ENCODE measurements at regions not wholly inside any gene's neighbourhood (a gene's known extent, or its start where the extent isn't known, plus 50 kb on each side); places are given as distances from the start of the nearest gene placed in this dataset.

DNA sequence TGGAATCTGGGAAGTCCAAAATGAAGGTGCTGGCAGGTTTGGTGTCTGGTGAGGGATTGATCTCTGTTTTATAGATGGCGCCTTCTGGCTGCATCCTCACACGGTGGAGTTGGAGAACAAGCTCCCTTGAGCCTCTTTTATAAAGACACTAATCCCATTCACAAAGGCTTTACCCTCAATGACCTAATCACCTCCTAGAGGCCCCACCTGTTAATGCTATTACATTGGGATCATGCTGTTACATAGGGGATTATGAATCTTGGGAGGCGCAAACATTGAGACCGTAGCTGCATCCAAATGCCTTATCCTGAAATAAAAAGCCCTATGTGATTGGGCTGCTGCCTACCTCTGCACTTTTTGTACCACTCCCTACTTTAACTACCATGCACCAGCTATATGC lies 197.1 kb upstream of the HMHB1 start:
- no peak for ATAC-seq
- H3K36me3 Mint-ChIP-seq: no peaks in the 10 kb centered on the region
- H3K4me3 Mint-ChIP-seq: no peak overlapping the region
- H3K9me3 Mint-ChIP-seq: no peaks in the 10 kb centered on the region
- H3K27ac Mint-ChIP-seq: no peak overlapping the region
- no peaks in the 10 kb centered on the region for H3K4me1 Mint-ChIP-seq
- H3K27me3 Mint-ChIP-seq: no peaks in the 10 kb centered on the region

DNA sequence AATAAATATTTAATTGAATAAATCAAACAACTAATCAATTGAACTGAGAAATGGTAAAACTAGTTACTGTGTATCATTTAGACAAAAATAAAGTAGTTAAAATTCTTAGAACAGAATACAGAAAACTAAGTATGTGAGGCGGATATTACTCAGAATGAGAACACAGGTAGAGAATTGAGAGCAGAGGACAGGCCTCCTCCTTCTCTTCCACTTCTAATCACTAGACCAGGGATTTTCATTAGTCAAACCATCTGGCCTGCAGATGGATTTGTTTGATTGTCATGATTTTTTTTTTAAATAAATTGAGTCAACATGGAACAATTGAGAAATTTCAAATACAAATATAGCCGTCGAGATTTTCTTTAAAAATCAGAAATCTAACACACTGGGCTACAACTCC lies 198.6 kb upstream of the HMHB1 start:
- Mint-ChIP-seq H3K4me1 (no peaks in the 10 kb centered on the region), H3K36me3 (peaks cover 5% of the 10 kb centered on the region), H3K27me3 (no peaks in the 10 kb centered on the region), H3K9me3 (peaks cover 3% of the 10 kb centered on the region), H3K27ac (no peak overlapping the region), H3K4me3 (no peak overlapping the region)
- no peak for ATAC-seq

DNA sequence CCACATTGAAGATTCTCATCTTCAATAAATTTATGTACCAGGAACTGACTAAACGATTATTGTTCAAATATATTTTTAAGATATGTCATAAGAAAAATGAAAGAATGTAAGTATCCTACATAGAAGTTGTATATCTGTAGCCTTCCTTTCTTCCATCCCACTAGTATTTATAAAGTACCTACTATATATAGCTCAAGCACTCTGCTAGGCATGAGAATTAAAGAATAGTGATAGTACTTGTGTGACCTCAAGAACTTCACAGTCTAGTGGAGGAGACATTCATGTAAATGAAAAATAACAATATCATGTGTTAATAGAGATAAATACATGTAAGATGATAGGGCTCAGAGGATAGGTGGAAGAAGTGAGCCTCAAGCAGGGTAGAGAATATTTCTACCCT lies 201.0 kb upstream of the HMHB1 start:
- Mint-ChIP-seq H3K4me3 (no peak overlapping the region), H3K4me1 (peaks cover 1% of the 10 kb centered on the region), H3K27ac (no peak overlapping the region), H3K36me3 (peaks cover 5% of the 10 kb centered on the region), H3K9me3 (peaks cover 3% of the 10 kb centered on the region), H3K27me3 (no peaks in the 10 kb centered on the region)
- ATAC-seq: no peak

DNA sequence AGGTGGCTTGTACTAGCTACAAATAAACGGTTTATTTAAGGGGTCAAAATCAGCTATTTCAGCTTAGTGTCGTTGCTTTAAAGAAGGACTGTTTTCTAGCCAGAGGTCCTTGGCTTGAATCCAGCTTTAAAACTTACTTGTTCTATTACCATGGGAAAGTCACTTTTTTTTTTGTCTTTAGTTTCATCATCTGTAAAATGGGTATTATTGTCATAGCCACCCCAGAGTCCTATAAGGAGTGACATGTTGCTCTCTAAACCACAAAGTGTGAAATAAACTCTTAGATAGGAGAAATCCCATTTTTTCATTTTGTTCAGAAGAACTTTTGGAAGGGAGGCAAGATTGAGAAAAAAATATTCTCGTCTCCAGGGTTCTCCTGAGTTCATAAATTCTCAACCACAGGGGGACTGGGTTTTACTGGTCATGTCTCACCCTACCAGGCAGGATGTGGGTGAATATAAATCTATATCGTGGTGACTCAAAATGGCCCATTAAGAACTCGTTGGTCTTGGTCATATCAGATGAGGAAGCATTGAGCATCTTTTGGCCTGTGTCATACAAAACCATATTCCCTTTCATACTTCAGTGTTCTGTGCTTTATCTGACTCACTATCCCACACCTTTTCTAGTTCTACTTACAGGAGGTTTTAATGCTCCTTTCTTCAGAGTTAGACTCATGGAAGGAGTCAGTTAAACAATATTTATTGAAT lies 202.7 kb upstream of the NR3C1 start:
- H3K4me1 Mint-ChIP-seq: peaks cover 23% of the 10 kb centered on the region
- no peak overlapping the region for H3K27ac Mint-ChIP-seq
- H3K27me3 Mint-ChIP-seq: no peaks in the 10 kb centered on the region
- H3K4me3 Mint-ChIP-seq: no peak overlapping the region
- peaks cover 3% of the 10 kb centered on the region for H3K9me3 Mint-ChIP-seq
- peak; percentile 68 for ATAC-seq
- H3K36me3 Mint-ChIP-seq: peaks cover 5% of the 10 kb centered on the region

DNA sequence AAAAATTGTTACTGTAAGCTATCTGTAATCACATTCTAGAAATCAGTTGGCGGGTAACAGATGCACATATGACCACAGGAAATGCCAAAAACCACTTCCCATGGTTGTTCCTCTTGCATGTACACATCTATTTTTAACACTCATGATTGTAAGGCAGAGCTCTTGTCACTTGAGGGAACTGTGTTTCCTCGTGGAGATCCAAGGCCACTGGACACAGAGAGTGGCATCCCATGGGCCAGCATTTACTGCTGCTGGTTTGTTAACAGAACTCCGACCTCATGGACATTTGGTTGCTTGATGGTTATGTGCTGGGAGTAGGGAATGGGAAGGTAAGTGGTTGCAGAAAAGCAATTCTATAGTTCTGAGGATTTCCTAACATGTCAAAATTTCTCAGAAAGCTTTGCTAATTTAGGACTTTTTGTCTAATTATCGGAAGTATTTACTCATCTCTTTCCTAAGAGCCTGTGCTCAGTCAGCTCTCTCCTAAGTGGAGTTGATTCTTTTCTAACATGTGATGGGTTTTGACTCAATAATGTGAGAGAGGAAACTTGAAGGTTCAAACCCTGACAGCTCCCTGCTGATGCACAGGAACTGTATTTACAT lies 202.0 kb upstream of the NR3C1 start:
- peak; percentile 53 for ATAC-seq
- Mint-ChIP-seq H3K4me1 (peaks cover 23% of the 10 kb centered on the region), H3K4me3 (no peak overlapping the region)

DNA sequence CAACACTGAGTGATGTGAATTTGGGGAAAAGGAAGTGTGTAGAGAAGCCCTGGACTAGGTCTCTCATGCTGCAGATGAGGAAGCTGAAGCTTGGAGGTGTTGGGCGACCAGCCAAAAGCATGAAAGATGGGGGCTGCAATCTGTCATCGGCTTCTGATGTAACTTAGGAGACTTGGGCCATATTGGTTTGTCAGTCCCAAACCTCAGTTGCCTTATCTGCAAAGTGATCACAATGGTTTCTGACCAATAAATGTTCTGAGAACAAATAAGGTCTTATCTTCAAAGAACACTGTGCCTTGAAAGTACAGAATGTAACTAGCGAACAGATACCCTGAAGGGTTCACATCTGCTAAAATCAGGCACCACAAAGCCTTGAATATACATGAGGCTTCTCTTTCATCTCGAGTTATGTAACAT lies 198.4 kb upstream of the NR3C1 start:
- peaks cover 23% of the 10 kb centered on the region for H3K4me1 Mint-ChIP-seq
- H3K27ac Mint-ChIP-seq: no peak overlapping the region

More for the DNA sequence above, 202.0 kb upstream of the NR3C1 start:
- H3K36me3 Mint-ChIP-seq: peaks cover 5% of the 10 kb centered on the region
- H3K9me3 Mint-ChIP-seq: peaks cover 3% of the 10 kb centered on the region
- H3K27me3 Mint-ChIP-seq: no peaks in the 10 kb centered on the region
- H3K27ac Mint-ChIP-seq: no peak overlapping the region

DNA sequence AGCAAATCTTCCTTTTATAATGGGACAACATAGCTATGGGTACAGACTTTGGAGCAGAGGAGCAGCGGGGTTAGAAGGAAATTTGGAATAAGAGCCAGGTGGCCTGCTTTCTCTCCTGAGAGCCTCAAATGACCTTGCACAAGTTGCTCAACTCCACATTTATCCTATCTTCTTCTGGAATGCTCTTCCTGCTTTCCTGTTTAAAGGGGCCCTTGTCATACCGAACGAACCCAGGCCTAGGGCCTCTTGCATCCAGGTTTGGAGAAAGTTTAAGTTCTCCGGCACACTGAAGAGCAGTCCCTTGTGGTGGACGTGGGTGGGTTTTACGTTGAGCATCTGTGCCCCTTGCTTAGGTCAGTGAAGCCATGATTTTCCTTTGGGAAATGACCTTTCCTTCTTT lies 197.9 kb upstream of the NR3C1 start:
- H3K4me3 Mint-ChIP-seq: no peak overlapping the region
- H3K9me3 Mint-ChIP-seq: no peaks in the 10 kb centered on the region
- peaks cover 23% of the 10 kb centered on the region for H3K4me1 Mint-ChIP-seq
- ATAC-seq: no peak
- no peak overlapping the region for H3K27ac Mint-ChIP-seq
- H3K36me3 Mint-ChIP-seq: no peaks in the 10 kb centered on the region
- no peaks in the 10 kb centered on the region for H3K27me3 Mint-ChIP-seq

More for the DNA sequence above, 198.4 kb upstream of the NR3C1 start:
- no peaks in the 10 kb centered on the region for H3K27me3 Mint-ChIP-seq
- H3K4me3 Mint-ChIP-seq: no peak overlapping the region
- no peak for ATAC-seq
- no peaks in the 10 kb centered on the region for H3K36me3 Mint-ChIP-seq
- H3K9me3 Mint-ChIP-seq: no peaks in the 10 kb centered on the region

DNA sequence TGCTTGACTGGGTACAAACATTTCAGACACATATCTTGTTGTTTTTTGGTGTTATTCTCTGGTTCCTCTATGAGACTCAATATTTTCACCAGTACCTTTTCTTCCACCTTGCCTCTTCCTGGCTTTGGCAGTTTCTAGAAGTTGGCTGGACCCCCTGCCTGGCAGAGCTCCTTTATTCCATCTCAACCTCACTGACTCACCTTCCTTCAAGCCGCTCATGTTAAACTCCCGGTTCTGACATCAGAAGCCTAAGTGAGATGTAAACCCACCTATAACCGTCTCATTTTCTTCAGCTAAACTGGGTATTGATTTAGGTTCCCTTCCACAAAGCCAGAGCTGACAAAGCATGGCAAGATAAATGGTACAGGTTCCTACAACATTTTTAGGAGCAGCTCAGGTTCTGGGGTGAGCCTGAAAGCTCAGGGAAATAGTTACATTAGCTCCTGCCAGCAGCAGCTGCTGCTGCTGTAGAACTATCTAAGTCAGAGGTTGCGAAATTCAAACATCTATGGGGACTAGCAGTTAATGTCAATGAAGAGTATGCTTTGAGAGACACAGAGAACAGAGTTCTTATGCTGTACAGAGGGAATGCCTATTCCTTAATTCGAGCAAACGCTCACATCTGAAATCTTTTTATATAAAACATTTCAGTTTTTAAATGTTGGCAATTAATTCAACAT lies 197.1 kb upstream of the NR3C1 start:
- Mint-ChIP-seq H3K36me3 (no peaks in the 10 kb centered on the region), H3K27me3 (no peaks in the 10 kb centered on the region), H3K27ac (no peak overlapping the region), H3K9me3 (no peaks in the 10 kb centered on the region), H3K4me3 (no peak overlapping the region), H3K4me1 (peaks cover 18% of the 10 kb centered on the region)
- ATAC-seq: no peak

DNA sequence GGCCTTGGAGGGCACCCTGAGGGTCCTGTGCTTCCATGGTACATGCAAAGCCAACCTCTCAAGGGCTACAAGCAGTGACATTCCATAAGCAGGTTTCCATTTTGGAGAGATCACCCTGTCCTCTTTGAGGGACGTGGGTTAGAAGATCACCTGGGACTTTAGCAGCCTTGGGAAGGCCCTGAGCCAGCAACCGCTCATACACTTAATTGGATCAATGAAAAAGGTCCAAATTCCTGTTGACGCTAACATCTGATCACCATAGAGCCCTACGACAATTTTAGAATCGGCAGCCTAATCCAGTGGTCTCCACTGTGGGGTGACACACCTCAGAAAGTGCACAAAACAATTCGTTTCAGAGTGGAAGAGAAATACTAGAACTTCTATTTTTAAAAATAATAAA lies 196.0 kb upstream of the NR3C1 start:
- no peak for ATAC-seq
- no peak overlapping the region for H3K27ac Mint-ChIP-seq
- H3K9me3 Mint-ChIP-seq: no peaks in the 10 kb centered on the region
- H3K4me1 Mint-ChIP-seq: peaks cover 12% of the 10 kb centered on the region
- H3K36me3 Mint-ChIP-seq: no peaks in the 10 kb centered on the region
- H3K4me3 Mint-ChIP-seq: no peak overlapping the region
- no peaks in the 10 kb centered on the region for H3K27me3 Mint-ChIP-seq

DNA sequence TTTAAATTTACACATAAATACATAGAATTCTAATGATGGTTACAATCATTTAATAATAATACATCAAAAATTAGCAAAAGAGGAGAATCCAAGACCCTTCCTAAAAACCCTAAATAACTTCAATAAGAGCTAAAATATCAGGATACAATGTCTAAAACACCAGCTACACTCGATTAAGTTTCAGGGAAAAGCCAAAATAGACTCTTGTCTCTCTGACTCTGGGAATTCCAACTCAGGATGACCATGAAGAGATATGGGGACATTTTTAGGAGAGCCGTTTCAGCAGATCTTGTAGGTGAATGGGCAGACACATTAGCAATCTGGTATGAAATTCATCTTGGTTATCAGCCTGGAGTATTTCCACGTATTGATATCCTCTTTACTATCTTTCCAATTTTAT lies 193.3 kb upstream of the NR3C1 start:
- Mint-ChIP-seq H3K36me3 (no peaks in the 10 kb centered on the region), H3K9me3 (no peaks in the 10 kb centered on the region), H3K27ac (no peak overlapping the region), H3K4me1 (peaks cover 27% of the 10 kb centered on the region), H3K27me3 (no peaks in the 10 kb centered on the region), H3K4me3 (no peak overlapping the region)
- no peak for ATAC-seq

DNA sequence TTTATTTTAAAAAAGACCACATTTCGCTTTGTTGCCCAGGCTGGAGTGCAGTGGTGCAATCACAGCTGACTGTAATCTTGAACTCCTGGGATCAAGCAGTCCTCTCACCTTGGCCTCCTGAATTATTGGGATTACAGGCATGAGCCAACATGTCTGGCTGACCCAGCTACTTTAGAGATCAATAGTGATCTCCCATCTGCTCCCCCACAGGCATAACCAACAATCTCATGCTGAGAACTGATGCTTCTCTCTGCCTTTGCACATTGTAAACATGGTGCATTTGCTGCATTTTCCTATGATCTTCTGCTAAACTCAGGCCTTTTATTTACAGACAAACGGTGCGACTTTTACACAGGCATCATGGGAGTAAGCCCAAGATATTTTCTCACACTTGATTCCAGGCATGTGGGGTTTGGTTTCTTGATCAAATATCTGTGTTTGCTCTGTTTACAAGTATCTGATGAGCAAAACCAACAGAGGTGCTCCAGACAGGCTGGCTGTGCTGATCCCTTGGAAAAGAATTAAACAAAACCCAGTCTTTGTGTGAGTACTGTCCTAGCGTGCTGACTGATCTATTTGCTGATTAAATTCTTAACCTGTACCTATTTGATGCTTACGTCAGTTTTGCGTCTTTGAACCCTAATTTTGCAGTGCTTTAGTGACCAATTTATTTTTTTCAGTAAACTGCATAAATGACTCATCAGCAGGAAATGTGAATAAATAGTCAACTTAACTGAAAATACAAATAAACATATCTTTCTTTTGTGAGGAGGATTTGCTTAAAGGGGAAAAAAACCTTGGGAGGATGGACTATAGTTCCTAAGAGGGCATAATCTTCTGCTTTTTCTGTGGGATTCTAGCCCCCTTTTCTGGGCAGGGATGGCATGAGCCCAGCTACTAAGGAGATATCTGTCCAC lies 191.7 kb upstream of the NR3C1 start:
- H3K9me3 Mint-ChIP-seq: no peaks in the 10 kb centered on the region
- no peak for ATAC-seq

DNA sequence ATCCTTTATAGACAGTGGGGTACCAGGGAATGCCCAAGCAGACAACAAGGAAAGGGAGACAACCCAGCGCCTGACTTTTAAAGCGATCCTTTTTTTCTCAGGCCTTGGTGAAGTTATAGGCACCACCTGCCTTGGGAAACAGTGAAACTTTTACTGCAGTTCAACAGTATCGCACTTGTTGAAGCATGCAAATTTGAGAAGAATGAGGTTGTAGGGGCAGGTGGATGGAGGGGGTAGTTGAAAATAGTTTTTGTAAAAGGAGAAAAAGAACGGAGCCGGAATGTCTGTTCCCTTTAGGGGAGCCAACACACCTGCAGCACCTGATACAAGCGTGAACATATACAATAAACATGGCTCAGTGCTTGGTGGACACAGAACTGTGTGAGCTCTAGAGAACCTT lies 190.2 kb upstream of the NR3C1 start:
- no peak overlapping the region for H3K4me3 Mint-ChIP-seq
- no peaks in the 10 kb centered on the region for H3K9me3 Mint-ChIP-seq
- H3K36me3 Mint-ChIP-seq: no peaks in the 10 kb centered on the region
- no peak overlapping the region for H3K27ac Mint-ChIP-seq
- H3K27me3 Mint-ChIP-seq: no peaks in the 10 kb centered on the region
- no peak for ATAC-seq
- peaks cover 34% of the 10 kb centered on the region for H3K4me1 Mint-ChIP-seq

More for the DNA sequence above, 191.7 kb upstream of the NR3C1 start:
- no peak overlapping the region for H3K27ac Mint-ChIP-seq
- no peaks in the 10 kb centered on the region for H3K27me3 Mint-ChIP-seq
- H3K36me3 Mint-ChIP-seq: no peaks in the 10 kb centered on the region
- no peak overlapping the region for H3K4me3 Mint-ChIP-seq
- H3K4me1 Mint-ChIP-seq: peaks cover 27% of the 10 kb centered on the region

DNA sequence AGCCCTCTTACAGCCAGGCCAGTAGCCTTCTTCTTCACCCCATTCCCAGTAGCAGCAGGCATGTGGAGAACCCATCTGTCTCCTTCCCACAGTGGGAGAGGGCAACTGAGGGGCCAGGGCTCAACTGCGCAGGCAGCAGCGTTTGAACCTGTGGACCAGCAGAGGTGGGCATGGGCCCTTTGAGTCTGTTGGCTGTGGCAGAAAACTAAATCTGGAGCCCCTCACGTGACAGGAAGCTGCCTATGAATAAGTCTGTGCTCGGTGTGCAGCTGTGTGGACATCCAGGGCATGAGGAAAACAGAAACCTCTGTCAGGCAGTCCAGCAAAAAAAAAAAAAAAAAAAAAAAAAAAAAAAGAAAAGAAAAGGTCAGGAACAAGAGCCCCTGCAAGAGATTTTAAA lies 189.2 kb upstream of the NR3C1 start:
- ATAC-seq: peak; percentile 81
- Mint-ChIP-seq H3K27me3 (no peaks in the 10 kb centered on the region), H3K27ac (peak overlapping the region; percentile 58), H3K4me1 (peaks cover 44% of the 10 kb centered on the region), H3K36me3 (no peaks in the 10 kb centered on the region), H3K9me3 (no peaks in the 10 kb centered on the region), H3K4me3 (no peak overlapping the region)

DNA sequence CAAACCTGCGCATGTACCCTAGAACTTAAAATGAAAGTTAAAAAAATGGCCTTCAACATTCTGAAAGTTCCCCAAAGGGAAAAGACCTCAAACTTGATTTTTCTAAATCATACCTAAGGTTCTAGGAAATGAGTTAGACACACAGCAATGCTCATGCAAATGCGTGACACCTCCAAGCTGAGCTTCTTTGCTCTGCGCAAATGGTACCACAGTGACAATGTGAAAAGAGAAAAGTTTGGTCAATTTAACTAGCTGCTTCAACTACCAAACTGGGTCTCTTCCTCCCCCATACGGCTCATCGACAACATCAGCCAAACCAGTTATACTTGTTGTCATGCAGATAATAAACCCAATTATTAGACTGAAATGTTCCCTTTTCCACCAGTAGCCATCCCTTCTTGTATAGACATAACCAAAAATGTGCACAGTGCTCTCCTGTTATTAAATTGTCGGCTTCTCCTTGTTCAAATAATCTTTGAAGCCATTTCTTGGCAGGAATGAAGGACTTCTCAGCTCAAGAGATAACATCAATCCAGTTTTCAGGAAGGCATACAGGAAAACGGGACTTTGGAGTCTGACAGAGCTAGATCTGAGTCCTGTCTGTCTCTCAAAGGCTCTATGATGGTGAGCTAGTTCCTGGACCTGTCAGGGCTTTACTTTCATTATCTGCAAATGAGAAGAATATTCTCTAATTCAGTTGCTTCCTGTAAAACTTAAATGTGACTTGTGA lies 185.6 kb upstream of the NR3C1 start:
- Mint-ChIP-seq H3K27me3 (no peaks in the 10 kb centered on the region), H3K4me1 (peaks cover 45% of the 10 kb centered on the region), H3K36me3 (no peaks in the 10 kb centered on the region), H3K9me3 (no peaks in the 10 kb centered on the region), H3K27ac (no peak overlapping the region), H3K4me3 (no peak overlapping the region)
- no peak for ATAC-seq

Measured in stimulated activated memory B cell treated with anti-CD40 and anti-IgM and Interleukin-4, amounts not matched to agents 10 μg/mL and 1 μg/mL and 100 μg/mL, for 72 hours (primary cell).